OCI-LY3 (cell line): ENCODE measurements at regions not wholly inside any gene's neighbourhood (a gene's known extent, or its start where the extent isn't known, plus 50 kb on each side); places are given as distances from the start of the nearest gene placed in this dataset.

Experiments used
- H2AFZ ChIP-seq: fragments of 200-600, 300-600 bp; shearing (Covaris generic); 2 replicates; pipeline ENCODE4 v1.6.0; 2014; ENCODE audit warnings: antibody characterized with exemption, low read depth, low read length
- H3K27ac ChIP-seq: fragments of 200-600, 300-600 bp; sonication (generic); 2 replicates; pipeline ENCODE4 v1.5.1; 2014; ENCODE audit warnings: mild to moderate bottlenecking, low read length, moderate library complexity, mixed read lengths
- H3K27me3 ChIP-seq: fragments of 200-600, 300-600 bp; sonication (generic); 2 replicates; pipeline ENCODE4 v1.6.1; 2014; ENCODE audit warnings: low read depth, low read length, mixed read lengths
- H3K36me3 ChIP-seq: fragments of 200-600, 300-600 bp; sonication (generic); replicated peaks from 2 replicates; pipeline ENCODE3; 2014; ENCODE audit warnings: low read depth, low read length, mixed read lengths
- H3K4me1 ChIP-seq: fragments of 300-600, 200-600 bp; sonication (generic); 2 replicates; pipeline ENCODE4 v1.6.1; 2014; ENCODE audit warnings: low read length, mixed read lengths
- H3K4me2 ChIP-seq: fragments of 200-600, 300-600 bp; sonication (generic); 2 replicates; pipeline ENCODE4 v1.6.1; 2014; ENCODE audit warnings: low read length, mixed read lengths
- H3K4me3 ChIP-seq: fragments of 300-600, 200-600 bp; sonication (generic); 2 replicates; pipeline ENCODE4 v1.5.1; 2014; ENCODE audit warnings: antibody characterized with exemption, mild to moderate bottlenecking, low read length, moderate library complexity
- H3K79me2 ChIP-seq: fragments of 300-600, 200-600 bp; shearing (Covaris generic); 2 replicates; pipeline ENCODE4 v1.6.1; 2014; ENCODE audit warnings: mild to moderate bottlenecking, low read length, mixed read lengths
- H3K9ac ChIP-seq: fragments of 300-600, 200-600 bp; shearing (Covaris generic); 2 replicates; pipeline ENCODE4 v1.6.0; 2014; ENCODE audit warnings: mild to moderate bottlenecking, low read length, moderate library complexity
- H3K9me3 ChIP-seq: fragments of 200-600, 300-600 bp; shearing (Covaris generic); 2 replicates; pipeline ENCODE4 v1.6.1; 2014; ENCODE audit warnings: low read length, mixed read lengths; ENCODE audit not compliant: insufficient read depth
- H4K20me1 ChIP-seq: fragments of 200-600, 300-600 bp; sonication (generic); 2 replicates; pipeline ENCODE4 v1.6.1; 2016; ENCODE audit warnings: low read length, mixed read lengths; ENCODE audit not compliant: insufficient read depth
- EZH2phosphoT487 ChIP-seq: fragments of 200-600 bp; shearing (Covaris generic); IDR thresholded peaks from 2 replicates; pipeline ENCODE4 v1.6.1; 2018; ENCODE audit warnings: antibody characterized with exemption, mixed run types, low read depth
- TF ChIP-seq, protein P1 (sequence below): fragments of 200-600, 300-600 bp; sonication (generic); IDR thresholded peaks from 2 replicates; pipeline ENCODE4 v1.5.1; 2014; ENCODE audit warnings: antibody characterized with exemption, low read length, low read depth

DNA sequence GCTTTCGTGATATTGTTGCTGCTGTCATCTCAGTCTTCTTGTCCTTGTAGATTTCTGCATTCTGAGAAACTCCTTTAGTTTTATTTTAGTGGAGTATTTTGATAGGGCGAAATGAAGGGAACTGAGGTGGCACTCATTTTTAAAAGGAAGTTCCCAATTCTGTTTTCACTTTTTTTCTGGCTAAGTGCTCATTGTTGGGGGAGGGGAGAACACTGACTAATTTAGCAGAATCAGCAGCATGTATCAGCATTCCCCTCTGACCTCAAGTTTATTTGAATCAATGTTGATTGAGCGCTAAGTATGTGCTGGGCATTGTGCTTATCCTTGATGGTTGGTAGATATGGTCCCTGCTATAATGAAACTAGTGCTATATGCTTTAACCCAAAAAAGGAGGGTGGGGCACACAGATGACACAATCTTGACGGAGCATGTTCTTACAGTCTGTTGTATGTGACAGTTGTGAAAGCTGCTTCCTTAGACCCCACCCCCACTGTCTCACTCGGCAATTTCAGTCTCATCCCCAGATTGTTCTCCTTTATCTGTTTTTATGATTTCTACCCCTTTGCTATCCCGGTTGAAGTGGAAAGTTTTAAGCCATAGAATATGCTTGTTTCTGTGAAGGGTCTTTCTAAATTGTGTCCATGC, 262.4 kb downstream of the SOX4 start:
- no peaks in the 10 kb centered on the region for H3K79me2 ChIP-seq
- no peaks in the 10 kb centered on the region for H3K4me1 ChIP-seq
- no peak overlapping the region for H3K4me2 ChIP-seq
- H3K4me3 ChIP-seq = no peak overlapping the region
- no peak overlapping the region for H3K27ac ChIP-seq
- TF ChIP-seq EZH2phosphoT487 = no peak
- TF ChIP-seq, protein P1, sequence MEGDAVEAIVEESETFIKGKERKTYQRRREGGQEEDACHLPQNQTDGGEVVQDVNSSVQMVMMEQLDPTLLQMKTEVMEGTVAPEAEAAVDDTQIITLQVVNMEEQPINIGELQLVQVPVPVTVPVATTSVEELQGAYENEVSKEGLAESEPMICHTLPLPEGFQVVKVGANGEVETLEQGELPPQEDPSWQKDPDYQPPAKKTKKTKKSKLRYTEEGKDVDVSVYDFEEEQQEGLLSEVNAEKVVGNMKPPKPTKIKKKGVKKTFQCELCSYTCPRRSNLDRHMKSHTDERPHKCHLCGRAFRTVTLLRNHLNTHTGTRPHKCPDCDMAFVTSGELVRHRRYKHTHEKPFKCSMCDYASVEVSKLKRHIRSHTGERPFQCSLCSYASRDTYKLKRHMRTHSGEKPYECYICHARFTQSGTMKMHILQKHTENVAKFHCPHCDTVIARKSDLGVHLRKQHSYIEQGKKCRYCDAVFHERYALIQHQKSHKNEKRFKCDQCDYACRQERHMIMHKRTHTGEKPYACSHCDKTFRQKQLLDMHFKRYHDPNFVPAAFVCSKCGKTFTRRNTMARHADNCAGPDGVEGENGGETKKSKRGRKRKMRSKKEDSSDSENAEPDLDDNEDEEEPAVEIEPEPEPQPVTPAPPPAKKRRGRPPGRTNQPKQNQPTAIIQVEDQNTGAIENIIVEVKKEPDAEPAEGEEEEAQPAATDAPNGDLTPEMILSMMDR = no peak
- H2AFZ ChIP-seq = no peak overlapping the region
- no peaks in the 10 kb centered on the region for H3K27me3 ChIP-seq
- H3K9me3 ChIP-seq = no peaks in the 10 kb centered on the region
- H3K36me3 ChIP-seq = no peaks in the 10 kb centered on the region
- no peak overlapping the region for H3K9ac ChIP-seq
- no peaks in the 10 kb centered on the region for H4K20me1 ChIP-seq

DNA sequence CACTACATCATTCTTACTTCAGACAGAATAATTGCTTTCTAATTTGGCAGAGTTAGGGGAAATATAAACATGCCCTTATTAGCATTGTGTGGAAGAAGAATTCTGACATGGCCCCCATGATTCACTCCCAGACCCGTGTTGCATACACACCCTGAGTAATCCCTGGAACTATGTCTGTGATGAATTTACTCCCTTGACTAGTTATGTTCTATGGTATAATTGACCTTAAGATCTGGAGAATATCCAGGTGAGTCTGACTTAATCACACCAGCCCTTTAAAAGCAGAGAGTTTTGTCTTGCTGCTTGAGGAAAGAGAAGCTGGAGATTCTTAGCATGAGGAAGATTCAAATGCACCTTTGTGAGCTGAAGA, 262.9 kb downstream of the SOX4 start:
- Histone ChIP-seq H3K9ac (no peak overlapping the region), H3K36me3 (no peaks in the 10 kb centered on the region), H3K27me3 (no peaks in the 10 kb centered on the region), H3K4me3 (no peak overlapping the region), H3K4me2 (no peak overlapping the region), H3K9me3 (no peaks in the 10 kb centered on the region), H3K4me1 (no peaks in the 10 kb centered on the region), H4K20me1 (no peaks in the 10 kb centered on the region), H3K79me2 (no peaks in the 10 kb centered on the region), H3K27ac (no peak overlapping the region), H2AFZ (no peak overlapping the region)
- TF ChIP-seq, protein P1 = no peak
- no peak for TF ChIP-seq EZH2phosphoT487

DNA sequence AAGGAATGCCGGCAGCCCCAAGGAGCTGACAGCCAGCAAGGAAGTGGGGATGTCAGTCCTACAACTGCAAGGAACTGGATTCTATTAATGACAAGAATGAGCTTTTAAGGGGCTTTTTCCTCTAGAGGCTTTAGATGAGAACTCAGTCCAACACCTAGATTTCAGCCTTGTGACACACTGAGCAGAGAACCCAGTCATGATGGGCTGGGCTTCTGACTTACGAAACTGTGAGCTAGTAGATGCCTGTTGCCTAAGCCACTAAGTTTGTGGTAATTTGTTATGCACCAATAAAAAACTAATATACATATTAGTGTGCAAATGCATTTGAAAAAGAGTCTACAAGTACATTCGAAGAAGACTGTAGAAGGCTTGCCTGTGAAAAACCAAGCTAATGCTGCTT, 263.3 kb downstream of the SOX4 start:
- Histone ChIP-seq H3K4me1 (no peaks in the 10 kb centered on the region), H4K20me1 (no peaks in the 10 kb centered on the region), H3K27ac (no peak overlapping the region), H3K27me3 (no peaks in the 10 kb centered on the region), H3K36me3 (no peaks in the 10 kb centered on the region), H3K9ac (no peak overlapping the region), H3K4me2 (no peak overlapping the region), H2AFZ (no peak overlapping the region), H3K4me3 (no peak overlapping the region), H3K9me3 (no peaks in the 10 kb centered on the region), H3K79me2 (no peaks in the 10 kb centered on the region)
- TF ChIP-seq, protein P1 = no peak
- TF ChIP-seq EZH2phosphoT487 = no peak

DNA sequence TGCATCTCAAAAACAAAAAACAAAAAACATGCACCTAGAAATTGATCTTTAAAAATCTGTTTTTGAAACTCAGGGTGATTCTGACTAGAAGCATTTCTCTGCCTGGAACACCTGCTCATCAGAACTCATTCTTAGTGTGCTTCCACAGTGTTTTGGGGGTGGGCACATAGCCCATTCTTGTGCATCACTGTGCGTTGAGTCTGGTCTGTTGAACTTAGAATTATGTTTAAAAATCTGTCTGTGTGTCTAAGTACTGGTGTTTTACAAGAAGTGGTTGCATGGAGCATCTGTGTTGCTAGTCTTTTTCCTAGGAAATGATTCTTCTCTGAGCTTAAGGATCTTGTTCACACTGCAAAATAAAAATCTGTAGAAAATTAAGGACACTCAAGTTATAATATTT, 264.5 kb downstream of the SOX4 start:
- no peaks in the 10 kb centered on the region for H3K27me3 ChIP-seq
- no peaks in the 10 kb centered on the region for H3K4me1 ChIP-seq
- no peak overlapping the region for H3K4me2 ChIP-seq
- no peak overlapping the region for H3K9ac ChIP-seq
- no peaks in the 10 kb centered on the region for H3K79me2 ChIP-seq
- TF ChIP-seq, protein P1 = no peak
- TF ChIP-seq EZH2phosphoT487 = no peak
- H3K27ac ChIP-seq = no peak overlapping the region
- no peaks in the 10 kb centered on the region for H4K20me1 ChIP-seq
- H2AFZ ChIP-seq = no peak overlapping the region
- no peak overlapping the region for H3K4me3 ChIP-seq
- H3K36me3 ChIP-seq = no peaks in the 10 kb centered on the region
- H3K9me3 ChIP-seq = no peaks in the 10 kb centered on the region
